Activated CD8-positive, alpha-beta T cell treated with anti-CD3 and anti-CD28 coated beads for 36 hours (primary cell): ENCODE measurements at regions not wholly inside any gene's neighbourhood (a gene's known extent, or its start where the extent isn't known, plus 50 kb on each side); places are given as distances from the start of the nearest gene placed in this dataset.

Experiments used
- ATAC-seq: fragments of 200-7000 bp; cut with Tn5 transposase; one replicate; pipeline ENCODE4 v1.10.0; 2021; ENCODE audit warnings: mild to moderate bottlenecking, moderate library complexity
- CTCF ChIA-PET: fragments of 350-600 bp; sonication (Branson Sonifier 250); formaldehyde crosslinking; loops from one replicate; lab custom pipeline; 2021; ENCODE audit warnings: antibody characterized with exemption; lab: Charles Lee
- POLR2A ChIA-PET: fragments of 350-600 bp; sonication (Branson Sonifier 250); formaldehyde crosslinking; loops from one replicate; lab custom pipeline; 2021; ENCODE audit warnings: antibody characterized with exemption; lab: Charles Lee
- DNase-seq: peaks from one replicate; pipeline ENCODE4 v3.0.0-alpha.2; 2020
- H3K27ac Mint-ChIP-seq: one replicate; pipeline ENCODE4 v1.8.0; 2021; ENCODE audit warnings: mild to moderate bottlenecking, mixed read lengths
- H3K27me3 Mint-ChIP-seq: one replicate; pipeline ENCODE4 v1.8.0; 2021; ENCODE audit warnings: mixed read lengths
- H3K36me3 Mint-ChIP-seq: one replicate; pipeline ENCODE4 v1.8.0; 2021; ENCODE audit warnings: low read depth, mixed read lengths
- H3K4me1 Mint-ChIP-seq: one replicate; pipeline ENCODE4 v1.8.0; 2021; ENCODE audit warnings: low read depth, mixed read lengths
- H3K4me3 Mint-ChIP-seq: one replicate; pipeline ENCODE4 v1.8.0; 2021; ENCODE audit warnings: mild to moderate bottlenecking, moderate library complexity, mixed read lengths
- H3K9me3 Mint-ChIP-seq: one replicate; pipeline ENCODE4 v1.8.0; 2021; ENCODE audit warnings: mixed read lengths
- CTCF ChIP-seq: fragments of 200-600 bp; IDR thresholded peaks from one replicate; pipeline ENCODE4 v1.8.0; 2022; ENCODE audit warnings: antibody characterized with exemption, mild to moderate bottlenecking
- intact Hi-C: fragments of 100-400 bp; cut with micrococcal nuclease; formaldehyde crosslinking; loops from one replicate; pipeline ENCODE4 v1.10.0; 2022

DNA sequence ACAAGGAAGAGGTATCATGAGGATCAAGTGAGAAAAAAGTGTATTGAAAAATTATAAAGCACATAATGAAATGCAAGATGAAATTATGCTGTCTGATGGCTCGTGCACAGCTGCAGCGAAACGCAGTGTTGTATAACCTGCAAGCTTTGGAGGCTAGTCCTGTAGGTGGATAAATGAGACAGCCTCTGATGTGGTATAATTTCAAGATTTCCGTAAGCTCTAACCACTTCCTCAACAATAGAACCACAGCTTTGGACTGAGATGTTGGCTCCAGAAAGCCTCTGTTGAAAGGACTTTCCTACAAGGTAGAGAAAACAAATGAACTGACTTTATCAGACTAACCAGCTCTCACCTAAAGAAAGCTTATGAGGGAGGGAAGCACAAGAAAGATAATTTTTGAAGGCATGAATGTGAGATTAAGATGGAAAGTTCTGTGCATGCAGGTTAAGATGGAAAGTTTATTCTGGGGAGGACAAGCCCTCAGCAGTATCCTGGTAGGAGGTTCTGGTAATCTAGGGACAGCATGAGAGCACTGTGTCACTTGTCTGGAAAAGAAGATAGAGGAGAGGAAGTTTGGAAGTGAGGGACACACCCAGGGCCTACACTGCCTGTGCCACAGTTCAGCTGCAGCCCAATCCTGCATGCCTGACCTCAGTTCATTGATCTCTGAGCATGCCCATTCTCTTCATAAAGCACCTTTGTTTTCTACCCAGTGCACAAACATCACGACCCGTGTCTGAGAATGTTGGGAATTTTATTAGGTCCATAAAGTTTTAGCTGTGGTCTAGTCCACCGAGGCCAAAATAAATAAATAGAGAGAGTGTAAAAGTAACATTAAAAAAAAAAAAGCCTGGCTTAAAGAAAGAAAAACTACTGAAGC is 161.5 kb upstream of the SFRP2 start:
- Mint-ChIP-seq H3K9me3 (peaks cover 6% of the 10 kb centered on the region), H3K27me3 (peaks cover 36% of the 10 kb centered on the region), H3K36me3 (peaks cover 4% of the 10 kb centered on the region), H3K27ac (no peak overlapping the region), H3K4me3 (no peak overlapping the region), H3K4me1 (peaks cover 17% of the 10 kb centered on the region)
- intact Hi-C loops, result no loop called here
- no peak for TF ChIP-seq CTCF
- POLR2A ChIA-PET, result interaction anchor here (1.0 kb wide), 1 partner anchor 34 kb away, joined by 3 read pairs; no protein-coding TSS in a partner anchor
- ATAC-seq (peak; percentile 90), DNase-seq (peak; percentile 48)
- CTCF ChIA-PET, result interaction anchor here (1.0 to 1.7 kb wide), 5 partner anchors 12 to 163 kb away, joined by 3 to 5 read pairs (median 4); no protein-coding TSS in a partner anchor

DNA sequence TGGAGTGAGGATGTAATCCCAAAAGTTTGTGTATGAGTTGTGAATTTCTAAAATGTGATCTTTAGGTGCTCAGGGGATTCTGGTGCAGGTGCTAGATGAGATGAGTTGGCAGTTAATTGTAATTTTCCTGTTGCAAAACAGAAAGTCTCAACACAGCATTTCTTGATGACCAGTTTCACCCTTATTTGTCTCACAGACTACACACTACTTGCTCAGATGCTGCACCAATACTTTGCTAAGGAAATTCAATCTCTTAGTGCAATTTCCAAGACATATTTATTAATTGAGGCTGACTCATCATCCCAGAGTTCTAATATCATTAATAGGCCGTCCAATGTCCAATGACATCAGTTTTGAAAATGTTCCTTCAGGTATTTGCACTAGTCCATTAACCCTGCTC is 159.2 kb upstream of the SFRP2 start:
- intact Hi-C loops, result no loop called here
- no peak for TF ChIP-seq CTCF
- POLR2A ChIA-PET, result interaction anchor here (0.5 to 1.5 kb wide), 2 partner anchors 8 to 14 kb away, joined by 3 to 4 read pairs; no protein-coding TSS in a partner anchor
- H3K4me3 Mint-ChIP-seq, result no peak overlapping the region
- peaks cover 9% of the 10 kb centered on the region for H3K9me3 Mint-ChIP-seq
- DNase-seq, result no peak
- peaks cover 29% of the 10 kb centered on the region for H3K4me1 Mint-ChIP-seq
- peaks cover 26% of the 10 kb centered on the region for H3K27me3 Mint-ChIP-seq
- ATAC-seq, result no peak
- peaks cover 7% of the 10 kb centered on the region for H3K36me3 Mint-ChIP-seq
- CTCF ChIA-PET, result no interaction called here
- no peak overlapping the region for H3K27ac Mint-ChIP-seq

GRCh38 chr4:153947124-153947523 is 158.2 kb upstream of the SFRP2 start:
- ChIA-PET CTCF (no interaction called here), POLR2A (interaction anchor here (1.5 kb wide), 1 partner anchor 13 kb away, joined by 4 read pairs; no protein-coding TSS in a partner anchor)
- peaks cover 7% of the 10 kb centered on the region for H3K36me3 Mint-ChIP-seq
- H3K27me3 Mint-ChIP-seq, result peaks cover 25% of the 10 kb centered on the region
- DNase-seq, result no peak
- ATAC-seq, result no peak
- H3K27ac Mint-ChIP-seq, result no peak overlapping the region
- no peak for TF ChIP-seq CTCF
- intact Hi-C loops, result no loop called here
- H3K4me3 Mint-ChIP-seq, result no peak overlapping the region
- H3K4me1 Mint-ChIP-seq, result peaks cover 29% of the 10 kb centered on the region
- H3K9me3 Mint-ChIP-seq, result peaks cover 9% of the 10 kb centered on the region

DNA sequence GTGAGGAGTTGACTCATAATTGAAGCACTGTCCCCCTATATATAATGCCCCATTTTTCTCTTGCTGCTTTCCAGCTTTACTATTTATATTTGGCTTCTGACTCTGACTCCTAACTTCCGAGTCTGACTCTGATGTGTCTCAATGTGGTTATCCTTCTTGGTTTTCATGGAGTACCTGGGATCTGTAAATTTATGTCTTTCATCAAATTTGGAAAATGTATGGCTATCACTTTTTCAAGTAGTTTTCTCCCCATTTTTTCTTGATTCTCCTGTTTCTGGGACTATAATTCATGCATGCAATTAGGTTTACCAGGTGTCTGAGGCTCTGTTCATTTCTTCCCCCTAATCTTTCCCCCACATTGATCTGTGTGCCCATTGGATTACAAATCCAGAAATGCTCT is 156.8 kb upstream of the SFRP2 start:
- CTCF ChIA-PET, result no interaction called here
- POLR2A ChIA-PET, result interaction anchor here (1.1 kb wide), 1 partner anchor 11 kb away, joined by 3 read pairs; no protein-coding TSS in a partner anchor
- H3K9me3 Mint-ChIP-seq, result peaks cover 9% of the 10 kb centered on the region
- ATAC-seq (no peak), DNase-seq (no peak)
- TF ChIP-seq CTCF, result no peak
- intact Hi-C loops, result no loop called here
- H3K4me3 Mint-ChIP-seq, result no peak overlapping the region
- no peak overlapping the region for H3K27ac Mint-ChIP-seq
- peaks cover 7% of the 10 kb centered on the region for H3K36me3 Mint-ChIP-seq
- H3K4me1 Mint-ChIP-seq, result peaks cover 29% of the 10 kb centered on the region
- H3K27me3 Mint-ChIP-seq, result peaks cover 32% of the 10 kb centered on the region
